HG02981 (cell line): ENCODE measurements at regions not wholly inside any gene's neighbourhood (a gene's known extent, or its start where the extent isn't known, plus 50 kb on each side); places are given as distances from the start of the nearest gene placed in this dataset.
A peak's percentile ranks its signal among the peaks of the same experiment; 100 is the strongest.

Experiments
- ATAC-seq: cut with Tn5 transposase; IDR thresholded peaks from one replicate; pipeline ENCODE4 v1.9.1; 2021; ENCODE audit warnings: mild to moderate bottlenecking, moderate library complexity; ENCODE audit not compliant: unreplicated experiment

DNA sequence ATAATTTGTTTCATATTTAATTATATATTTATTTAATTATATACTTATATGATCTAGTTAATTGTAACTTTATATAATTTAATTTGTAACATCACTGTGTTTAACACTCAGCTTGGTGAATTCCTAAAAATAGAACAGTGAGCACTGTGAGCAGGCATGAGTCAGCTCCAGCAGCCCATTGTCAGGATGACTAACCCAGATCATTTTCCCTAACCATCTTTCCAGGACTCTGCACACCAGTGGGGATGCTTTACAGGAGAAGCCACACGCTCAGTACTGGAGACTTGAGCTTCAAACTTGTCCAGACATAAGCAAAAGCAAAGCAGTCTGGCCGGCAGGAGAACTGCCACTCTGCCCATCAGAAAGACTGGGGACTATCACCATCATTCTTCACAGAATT is 446.2 kb upstream of the TRPC7 start:
- no peak for ATAC-seq

DNA sequence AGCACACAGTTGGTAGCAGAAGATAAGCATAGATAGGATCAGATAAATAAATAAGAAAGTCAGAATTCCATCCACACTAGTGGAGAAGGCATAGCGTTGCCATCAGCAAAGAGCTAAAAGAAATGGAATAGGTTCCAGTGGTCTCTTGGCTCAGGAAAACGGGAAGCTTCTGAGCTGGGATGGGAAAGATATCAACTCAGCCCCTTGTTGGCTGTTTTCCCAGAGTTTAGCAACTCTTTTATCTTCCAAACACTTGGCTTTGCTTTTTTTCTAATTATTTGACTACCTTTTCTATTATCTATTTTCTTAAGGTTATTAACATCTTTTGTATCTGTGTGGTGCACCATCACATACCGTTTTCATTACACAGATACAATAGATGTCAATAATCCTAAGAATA is 445.7 kb upstream of the TRPC7 start:
- no peak for ATAC-seq

DNA sequence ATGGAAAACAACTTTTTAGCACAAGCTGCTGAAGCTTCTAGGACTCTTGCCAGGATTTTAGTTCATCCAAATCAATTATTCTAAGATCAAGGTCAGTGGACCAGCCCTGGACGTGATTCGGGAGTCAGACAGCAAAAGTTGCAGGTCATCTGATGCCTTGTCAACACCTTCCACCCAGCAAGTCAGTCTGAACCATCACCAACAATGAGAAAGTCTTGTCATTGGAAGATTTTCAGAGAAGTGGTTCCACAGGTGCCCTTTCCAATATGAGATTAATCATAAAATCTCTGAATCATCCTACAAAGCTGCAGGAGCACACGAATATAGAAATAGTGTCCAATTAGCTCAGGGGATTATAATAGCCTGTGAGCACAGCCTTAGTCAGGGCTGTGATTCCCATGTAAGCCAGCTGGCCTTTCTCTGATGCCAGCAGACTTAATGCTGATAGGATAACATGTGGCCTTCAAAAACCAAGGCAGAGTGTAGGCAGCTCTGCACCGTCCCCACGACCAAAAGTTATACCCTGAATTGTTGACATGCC is 445.0 kb upstream of the TRPC7 start:
- no peak for ATAC-seq

DNA sequence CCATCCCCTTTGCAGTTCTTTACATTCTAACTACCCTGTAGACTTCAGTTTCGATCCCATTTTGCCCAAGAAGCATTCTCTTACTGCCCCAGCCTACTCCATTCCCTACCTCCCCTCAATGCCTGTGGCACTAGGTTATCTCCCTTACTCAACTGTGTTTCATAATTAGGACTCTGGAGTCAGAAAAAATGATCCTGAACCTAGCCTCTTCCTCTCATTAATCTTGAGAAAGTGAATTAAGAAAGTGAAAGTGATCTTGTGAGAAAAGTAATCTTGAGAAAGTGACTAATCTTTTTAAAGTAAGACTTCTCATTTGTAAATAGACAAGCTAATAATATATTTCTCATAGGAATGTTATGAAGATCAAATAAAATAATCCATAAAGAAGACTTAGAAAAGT is 444.0 kb upstream of the TRPC7 start:
- no peak for ATAC-seq

DNA sequence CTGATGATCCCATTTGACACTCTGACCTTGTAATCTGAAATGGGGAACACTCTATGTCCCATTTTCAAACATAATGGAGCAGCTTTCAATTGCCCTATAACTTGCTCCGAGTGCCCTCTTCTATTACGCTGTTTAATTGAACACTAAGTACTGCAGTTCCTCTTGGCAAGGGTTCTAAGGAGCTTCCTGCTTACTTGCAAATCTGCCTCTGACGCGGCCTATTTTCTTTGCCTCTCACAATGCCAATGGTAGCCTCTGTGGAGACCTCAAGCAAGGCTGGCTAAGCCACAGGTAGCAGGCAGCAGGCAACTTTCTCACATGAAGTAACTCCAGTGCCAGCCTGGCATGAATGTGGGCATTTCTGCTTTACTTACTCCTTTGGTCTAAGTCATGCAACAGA is 443.4 kb upstream of the TRPC7 start:
- ATAC-seq = no peak

DNA sequence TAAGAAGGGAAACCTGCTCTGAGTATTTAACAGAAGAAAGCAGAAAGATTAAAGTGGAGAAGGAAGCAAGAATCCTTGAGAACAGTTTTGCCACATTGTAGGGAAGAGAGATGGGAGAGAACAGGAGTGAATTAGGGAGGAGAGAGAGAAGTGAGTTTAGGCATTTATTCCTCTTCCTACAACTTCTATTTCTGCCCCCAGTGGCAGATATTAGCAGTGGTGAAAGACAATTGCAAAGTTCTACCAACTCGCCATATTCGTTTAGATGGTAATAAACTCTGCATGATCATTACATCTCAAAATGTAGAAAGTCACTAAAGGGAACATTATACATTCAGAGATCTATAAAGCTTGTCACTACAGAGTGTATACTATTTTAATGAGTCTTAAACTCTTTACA is 440.1 kb upstream of the TRPC7 start:
- ATAC-seq = no peak

DNA sequence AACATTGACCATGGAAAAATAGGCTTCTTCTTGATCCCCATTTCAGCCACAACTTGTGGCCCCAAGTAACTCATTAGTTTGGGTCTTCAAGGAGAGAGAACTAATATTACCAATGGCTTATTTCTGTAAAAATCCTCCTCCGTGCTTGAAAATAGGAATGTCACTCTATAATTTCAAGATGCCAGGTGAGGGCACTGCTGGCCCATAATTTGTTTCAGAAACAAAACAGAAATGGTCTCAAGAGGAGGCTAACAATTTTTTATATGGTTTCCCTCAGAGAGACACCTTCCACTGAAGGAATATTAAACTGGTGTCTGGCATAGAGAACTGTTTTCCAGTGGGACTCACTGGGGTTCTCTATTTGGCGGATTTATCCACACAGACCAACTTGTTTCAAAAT is 437.0 kb upstream of the TRPC7 start:
- no peak for ATAC-seq

DNA sequence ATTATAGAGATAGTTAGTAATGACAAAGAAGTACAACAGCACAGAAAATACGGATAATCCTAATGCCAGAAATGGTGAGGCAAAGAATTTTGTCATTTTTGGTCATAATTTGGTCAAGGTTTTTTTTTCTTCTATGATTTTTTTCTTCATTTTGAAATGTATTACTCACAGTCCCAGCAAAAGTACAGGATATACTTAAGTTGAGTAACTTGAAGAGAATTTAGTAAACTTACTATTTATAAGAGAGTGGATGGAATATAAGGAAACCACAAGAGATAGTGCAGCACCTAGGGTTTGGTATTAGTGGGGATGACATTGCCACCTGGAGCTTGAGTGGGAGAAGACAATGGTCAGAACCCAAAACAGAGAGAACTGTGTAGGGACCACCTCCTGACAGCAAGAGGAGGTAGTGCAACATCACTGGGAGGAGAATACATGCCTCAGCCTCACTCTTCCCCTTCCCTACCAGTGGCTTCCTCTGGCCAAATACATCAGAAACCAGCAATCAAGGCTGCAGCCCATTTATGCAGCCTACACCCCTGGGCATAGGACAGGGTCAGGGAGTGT is 434.5 kb upstream of the TRPC7 start:
- ATAC-seq = no peak

DNA sequence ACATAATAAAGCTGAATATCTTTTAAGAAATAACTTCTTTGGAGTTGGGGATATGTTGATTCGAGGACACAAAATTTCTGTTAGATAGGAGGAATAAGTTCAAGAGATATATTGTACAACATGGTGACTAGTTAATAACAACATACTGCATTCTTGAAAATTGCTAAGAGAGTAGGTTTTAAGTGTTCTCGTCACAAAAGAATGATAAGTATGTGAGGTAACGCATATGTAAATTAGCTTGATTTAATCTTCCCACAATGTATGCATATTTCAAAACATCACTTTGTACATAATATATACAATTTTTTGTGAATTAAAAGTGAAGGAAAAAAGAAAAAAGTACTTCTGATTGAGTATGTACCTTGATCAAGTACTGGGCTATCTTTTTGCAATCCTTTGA is 428.0 kb upstream of the TRPC7 start:
- no peak for ATAC-seq

DNA sequence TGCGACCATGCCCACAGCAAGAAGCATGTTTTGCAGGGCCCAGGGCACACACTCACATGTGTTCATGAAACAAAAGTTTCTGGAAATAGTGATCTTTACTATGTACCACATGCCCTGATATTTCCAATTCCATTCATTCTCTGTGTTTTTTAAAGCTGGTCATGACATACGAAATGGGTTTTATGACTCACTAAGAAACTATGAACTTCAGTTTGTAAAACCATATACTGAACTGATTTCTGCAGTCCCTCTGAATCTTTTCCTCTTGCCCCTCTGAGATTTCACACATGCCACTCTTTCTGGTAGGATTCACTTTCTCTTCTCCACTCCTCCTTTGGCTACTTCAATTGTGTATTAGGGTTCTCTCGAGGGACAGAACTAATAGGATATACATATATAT is 416.1 kb upstream of the TRPC7 start:
- no peak for ATAC-seq

DNA sequence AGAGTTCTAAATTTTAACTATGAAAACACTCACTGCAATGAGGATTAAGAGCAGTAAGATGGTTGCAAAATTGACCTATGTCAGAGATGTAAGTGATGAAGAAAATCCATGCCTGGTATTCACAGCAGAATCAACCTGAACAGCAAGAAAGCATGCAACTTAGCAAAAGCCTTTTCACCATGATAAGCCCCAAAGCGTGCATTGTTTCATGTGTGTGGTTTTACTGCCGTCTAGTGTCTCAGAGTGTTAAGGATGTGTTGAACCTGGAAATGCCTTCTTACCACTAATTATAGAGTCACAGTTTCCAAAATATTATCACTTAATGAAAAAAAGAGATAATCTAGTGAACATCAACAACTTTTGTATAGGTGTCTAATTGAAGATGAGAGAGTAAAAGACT is 415.2 kb upstream of the TRPC7 start:
- no peak for ATAC-seq

DNA sequence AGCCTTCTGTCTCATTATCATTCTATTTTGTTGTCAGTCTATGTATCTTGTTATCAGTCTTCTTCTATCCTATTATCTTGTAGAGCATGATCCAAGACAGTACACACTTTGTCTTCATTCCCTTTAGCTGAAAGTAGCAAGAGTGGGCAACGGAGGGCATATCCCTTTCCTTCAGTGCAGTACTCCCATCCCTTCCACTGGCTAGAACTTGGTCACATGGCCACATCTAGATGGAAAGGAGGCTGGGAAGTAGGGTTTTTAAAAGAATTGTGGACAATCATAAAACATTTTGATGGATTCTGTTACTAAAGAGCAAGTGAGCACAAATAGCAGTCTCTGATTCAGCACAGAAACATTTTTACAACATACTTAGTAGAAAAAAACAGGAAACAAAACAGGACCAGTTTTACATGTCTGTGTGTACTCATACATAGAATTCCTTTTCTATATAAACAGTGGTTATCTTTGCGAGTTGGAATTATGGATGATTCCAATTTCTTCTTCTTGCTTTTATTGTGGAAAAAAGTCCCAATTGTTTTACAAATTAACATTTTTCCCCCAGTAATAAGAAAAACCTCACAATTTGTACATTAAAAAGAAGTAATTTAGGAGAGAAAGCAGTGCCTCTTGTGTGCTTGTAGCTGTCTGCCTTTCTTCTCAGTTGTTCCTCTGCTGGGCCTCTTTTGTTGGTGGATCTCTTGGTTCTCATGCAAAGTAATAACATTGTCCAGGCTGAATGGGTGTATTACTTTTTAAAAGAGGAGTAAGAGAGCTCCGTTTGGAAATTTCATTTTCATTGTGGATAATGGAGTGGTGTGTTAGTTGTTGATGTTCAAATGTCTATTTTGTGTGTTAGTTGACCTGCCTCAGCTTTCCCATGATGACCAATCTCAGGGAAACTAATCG is 410.9 kb upstream of the TRPC7 start:
- no peak for ATAC-seq

DNA sequence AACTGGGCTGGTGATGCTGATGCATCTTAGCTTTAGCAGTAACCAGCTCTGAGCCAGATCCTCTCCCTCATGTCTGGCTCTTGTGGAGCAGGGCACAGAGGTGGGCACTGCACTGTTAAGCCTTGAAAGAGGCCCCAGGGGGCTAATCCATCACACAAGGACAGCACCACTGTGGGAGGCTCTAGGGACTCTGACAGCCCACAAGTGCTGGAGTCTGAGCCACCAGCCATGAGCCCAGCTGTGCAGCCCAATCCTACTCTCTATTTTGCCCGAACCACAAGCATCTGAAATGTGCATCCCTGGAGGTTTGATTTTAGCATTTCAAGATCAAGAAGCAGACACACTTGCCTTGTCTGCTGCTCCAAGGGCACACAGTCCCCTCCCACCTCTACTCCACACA is 407.1 kb upstream of the TRPC7 start:
- ATAC-seq = no peak

DNA sequence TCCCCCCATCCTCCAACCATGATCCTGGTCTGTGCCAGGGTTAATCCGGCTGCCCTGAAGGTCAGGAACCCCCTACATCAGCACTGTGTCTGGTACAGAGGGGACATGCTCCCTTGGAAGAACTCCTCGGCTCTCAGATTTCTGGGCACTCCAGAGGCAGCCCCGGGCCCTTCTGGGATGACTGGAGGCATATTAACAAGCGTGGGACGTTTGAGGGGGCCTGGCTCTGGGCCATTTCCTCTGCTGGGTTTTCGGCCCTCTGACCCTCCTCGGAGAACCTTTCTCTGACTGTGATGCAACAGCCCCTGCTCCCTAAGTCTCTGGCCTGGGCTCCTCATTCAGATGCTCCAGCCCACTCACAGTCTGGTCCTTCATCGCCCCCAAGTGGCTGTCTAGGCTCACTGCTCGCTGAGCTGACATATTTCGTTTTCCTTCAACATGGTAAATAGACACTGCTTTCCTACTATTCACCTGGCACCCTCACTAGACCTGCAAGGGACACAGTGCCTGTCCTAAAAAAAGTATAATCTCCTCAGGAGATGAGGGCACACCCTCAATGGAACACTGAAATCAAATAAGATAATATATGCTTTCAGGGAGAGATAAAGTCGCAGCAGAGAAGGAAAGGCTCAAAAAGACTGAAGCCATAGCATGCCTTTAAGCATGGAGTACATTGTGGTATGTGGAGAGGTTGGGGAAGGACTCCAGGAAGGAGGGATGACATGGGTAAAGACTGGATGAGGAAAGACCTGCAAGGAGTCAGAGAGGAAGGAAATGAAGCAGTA is 404.7 kb upstream of the TRPC7 start:
- peak; percentile 84 for ATAC-seq

DNA sequence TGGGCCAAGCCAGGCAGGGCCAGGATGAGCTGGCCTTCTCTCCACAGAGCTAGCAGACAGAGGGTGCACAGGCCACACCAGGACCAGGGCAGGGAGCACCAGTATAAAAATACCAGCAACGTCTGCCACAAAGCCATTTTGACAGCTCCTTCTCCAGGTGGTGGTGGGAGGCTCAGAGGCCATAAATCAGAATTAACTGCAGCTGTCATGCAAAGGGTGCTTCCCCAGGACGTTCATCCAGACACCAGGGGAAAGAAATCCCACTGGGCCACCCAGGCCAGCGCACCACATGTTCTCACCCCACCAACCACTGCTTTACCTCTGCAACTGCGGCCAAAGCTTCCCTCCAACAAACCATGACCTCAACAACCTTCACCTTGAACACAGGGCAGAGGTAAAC is 403.7 kb upstream of the TRPC7 start:
- no peak for ATAC-seq

DNA sequence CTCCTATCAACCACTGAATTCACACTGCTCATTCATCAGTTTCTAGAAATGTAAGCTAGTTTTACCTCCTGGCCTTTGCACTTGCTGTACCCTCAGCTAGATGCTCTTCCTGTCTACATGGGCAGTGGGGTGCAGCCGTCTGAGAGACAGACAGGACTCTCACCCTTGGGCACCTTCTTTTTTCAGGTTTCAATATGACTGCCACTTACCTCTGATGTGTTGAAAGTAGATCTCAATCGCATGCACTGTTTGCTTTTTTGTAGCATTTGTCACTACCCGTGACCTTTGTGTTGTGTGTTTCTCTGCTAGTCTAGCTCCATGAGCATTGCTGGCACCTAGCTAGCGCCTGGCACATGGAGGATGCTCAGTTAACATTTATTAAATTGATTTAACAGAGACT is 403.1 kb upstream of the TRPC7 start:
- ATAC-seq = no peak

DNA sequence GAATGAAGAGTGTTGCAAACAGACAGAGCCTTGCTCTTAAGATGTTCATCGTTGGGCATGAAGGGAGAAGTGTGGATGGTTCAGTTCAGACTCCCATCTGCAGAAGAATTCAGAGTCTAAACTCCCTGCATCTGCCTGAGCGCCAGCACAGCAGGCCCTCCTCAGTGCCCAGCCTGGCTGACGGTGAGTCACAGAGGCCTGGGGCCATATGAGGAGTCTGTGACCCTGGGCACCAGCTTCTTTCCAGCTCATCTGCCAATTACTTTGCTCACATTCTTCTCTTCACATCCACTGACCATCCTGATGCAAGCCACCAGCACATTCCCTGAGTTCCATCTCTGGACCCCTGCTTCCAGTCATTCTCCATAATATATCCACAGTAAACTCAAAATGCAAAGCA is 401.1 kb upstream of the TRPC7 start:
- no peak for ATAC-seq

DNA sequence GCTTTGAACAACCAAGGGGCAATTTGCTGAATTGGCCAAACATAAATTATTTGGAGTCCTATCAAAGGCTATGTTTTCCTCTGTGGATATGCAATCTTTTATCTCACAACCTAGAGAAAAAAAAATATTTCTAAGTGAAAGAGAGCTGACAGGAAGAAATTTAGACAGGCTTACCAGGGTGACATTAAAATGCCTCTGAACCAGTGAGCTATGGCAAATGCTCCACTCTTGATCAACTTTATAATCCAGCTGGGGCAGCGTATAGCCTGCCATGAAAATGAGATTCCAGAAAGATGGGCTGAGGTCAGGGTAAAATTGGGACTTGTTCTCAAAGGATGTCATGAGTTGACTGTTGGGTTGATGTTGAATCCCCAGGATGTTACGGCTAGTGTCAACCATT is 399.3 kb upstream of the TRPC7 start:
- ATAC-seq = no peak

DNA sequence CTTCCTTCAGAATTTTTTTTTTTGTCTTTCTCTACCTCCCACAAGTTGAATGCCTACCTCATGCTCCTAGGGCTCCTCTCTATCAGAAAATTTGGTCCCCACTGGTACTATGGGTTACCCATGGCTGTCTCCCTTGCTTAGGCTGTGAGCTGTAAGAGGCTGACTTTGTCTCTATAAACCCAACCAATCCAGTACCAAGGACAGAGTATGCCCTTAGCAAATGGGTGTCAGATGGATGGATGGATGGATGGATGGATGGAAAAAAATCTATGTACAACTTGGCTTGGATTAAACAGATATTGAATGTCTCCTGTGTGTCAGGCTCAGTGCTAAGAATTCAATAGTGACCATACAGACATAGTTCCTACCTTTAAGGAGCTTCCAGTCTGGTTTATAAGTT is 398.2 kb upstream of the TRPC7 start:
- no peak for ATAC-seq

DNA sequence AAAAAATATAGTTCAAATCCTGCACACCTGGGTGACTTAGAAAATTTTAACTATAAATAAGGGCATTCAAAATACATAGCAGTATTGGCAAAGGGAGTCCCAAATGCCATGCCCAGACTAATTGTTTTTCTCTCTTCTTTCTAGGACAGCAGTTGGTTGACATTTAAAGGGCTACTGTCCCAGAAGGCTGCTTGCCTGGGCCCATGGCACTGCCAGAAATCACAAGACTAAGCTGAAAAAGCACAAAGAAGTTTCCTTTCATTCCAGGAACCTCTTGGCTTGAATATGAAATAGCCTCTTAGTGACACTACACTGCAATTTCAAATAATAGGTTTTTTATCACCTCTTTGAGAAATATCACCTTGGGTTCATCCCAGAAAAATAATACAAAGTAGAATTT is 388.9 kb upstream of the TRPC7 start:
- ATAC-seq = no peak

DNA sequence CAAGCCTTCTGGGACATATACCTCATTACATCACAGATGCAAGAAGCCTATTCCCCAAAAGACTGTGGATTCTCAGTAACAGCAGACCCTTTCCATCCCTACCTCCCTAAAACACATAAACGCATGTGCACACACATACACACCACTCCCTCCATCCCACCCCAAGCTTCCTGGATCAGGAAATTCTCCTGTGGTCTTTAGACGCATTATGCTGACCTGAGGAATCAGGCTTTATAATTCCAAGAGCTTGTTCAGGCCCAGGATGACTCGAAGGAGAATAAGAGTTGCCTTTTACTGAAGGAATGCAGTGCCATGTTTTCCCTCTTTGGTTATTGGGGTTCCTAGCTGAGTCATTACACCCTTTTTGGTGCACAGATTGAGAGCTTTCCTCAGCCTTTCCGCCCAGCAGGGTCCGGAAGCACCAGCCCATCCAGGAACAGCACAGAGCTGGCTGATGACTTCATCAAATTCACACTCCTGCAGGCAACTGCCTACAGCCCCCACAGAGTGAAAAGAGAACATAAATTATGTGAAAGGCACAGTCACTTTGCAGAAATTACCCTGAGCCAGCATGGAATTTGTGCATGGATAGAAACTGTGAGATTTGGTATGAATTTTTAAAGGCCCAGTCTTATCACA is 385.0 kb upstream of the TRPC7 start:
- no peak for ATAC-seq
